Spinal cord (tissue), 9 donors: ENCODE measurements at regions not wholly inside any gene's neighbourhood (a gene's known extent, or its start where the extent isn't known, plus 50 kb on each side); places are given as distances from the start of the nearest gene placed in this dataset.
A peak's percentile ranks its signal among the peaks of the same experiment; 100 is the strongest.

Experiments
- DNase-seq, 6 donors: peaks; one replicate each; pipeline versions ENCODE4 v3.0.0 to v3.0.0-alpha.2; 2013 to 2015; ENCODE audit warnings: low spot score in 6 of 6, low read depth in 4 of 6
- H3K27ac ChIP-seq: one replicate; pipeline ENCODE4 v1.5.1; 2013; ENCODE audit warnings: low read depth, low read length, control low read depth
- H3K27me3 ChIP-seq: one replicate; pipeline ENCODE4 v1.6.1; 2013; ENCODE audit warnings: low read length; ENCODE audit not compliant: control insufficient read depth, insufficient read depth
- H3K36me3 ChIP-seq: one replicate; pipeline ENCODE4 v1.6.1; 2013; ENCODE audit warnings: low read length; ENCODE audit not compliant: control insufficient read depth, insufficient read depth
- H3K4me1 ChIP-seq: one replicate; pipeline ENCODE4 v1.6.1; 2013; ENCODE audit warnings: low read length; ENCODE audit not compliant: control insufficient read depth, insufficient read depth
- H3K4me3 ChIP-seq: one replicate; pipeline ENCODE4 v1.5.1; 2013; ENCODE audit warnings: low read depth, low read length, control low read depth
- H3K9me3 ChIP-seq: one replicate; pipeline ENCODE4 v1.6.1; 2013; ENCODE audit warnings: low read length; ENCODE audit not compliant: control insufficient read depth, insufficient read depth
- WGBS: methylation state at CpG from one replicate; pipeline ENCODE4 v1.1.5; 2013; ENCODE audit warnings: missing lambda C conversion rate; ENCODE audit not compliant: insufficient coverage; 5-methylcytosine and 5-hydroxymethylcytosine counted together
- donor health status: healthy.

DNA sequence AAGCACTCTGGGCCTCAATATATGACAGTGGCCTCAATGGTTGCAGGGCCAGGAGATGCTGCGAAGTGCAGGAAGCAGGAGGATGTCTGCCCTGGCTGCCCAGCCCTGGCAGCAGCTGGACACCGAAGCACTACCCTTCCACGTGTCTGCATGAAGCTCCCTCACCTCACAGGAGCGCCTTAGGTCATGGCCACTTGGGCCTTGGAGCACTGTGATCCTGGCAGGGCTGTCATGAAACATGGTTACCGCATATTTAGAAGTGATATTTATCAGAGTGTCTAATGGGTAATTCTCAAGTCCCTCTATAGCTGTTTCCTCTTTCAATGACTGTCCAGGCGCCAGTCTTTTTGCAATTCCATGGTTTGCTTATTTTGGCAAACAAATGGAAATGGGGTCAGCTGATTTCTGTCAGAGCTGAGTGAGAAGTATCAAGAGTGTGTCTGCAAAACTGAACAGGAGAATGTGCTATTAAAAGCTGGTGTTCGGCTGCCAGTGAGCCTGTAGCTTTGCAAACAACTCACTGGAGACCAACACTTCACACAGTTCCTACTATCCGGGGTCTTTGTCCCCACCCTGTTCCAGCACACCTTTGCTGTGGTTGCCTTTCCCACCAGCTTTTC, 285.9 kb downstream of the KIF4B start:
- no peaks in the 10 kb centered on the region for H3K9me3 ChIP-seq
- H3K36me3 ChIP-seq = no peaks in the 10 kb centered on the region
- peak in 2 of 6 donors; percentile 9 to 66 for DNase-seq
- H3K27ac ChIP-seq = no peak overlapping the region
- H3K27me3 ChIP-seq = no peaks in the 10 kb centered on the region
- H3K4me3 ChIP-seq = no peak overlapping the region
- 93% methylated on average over 5 of the region's 8 CpGs for WGBS
- peaks cover 4% of the 10 kb centered on the region for H3K4me1 ChIP-seq

DNA sequence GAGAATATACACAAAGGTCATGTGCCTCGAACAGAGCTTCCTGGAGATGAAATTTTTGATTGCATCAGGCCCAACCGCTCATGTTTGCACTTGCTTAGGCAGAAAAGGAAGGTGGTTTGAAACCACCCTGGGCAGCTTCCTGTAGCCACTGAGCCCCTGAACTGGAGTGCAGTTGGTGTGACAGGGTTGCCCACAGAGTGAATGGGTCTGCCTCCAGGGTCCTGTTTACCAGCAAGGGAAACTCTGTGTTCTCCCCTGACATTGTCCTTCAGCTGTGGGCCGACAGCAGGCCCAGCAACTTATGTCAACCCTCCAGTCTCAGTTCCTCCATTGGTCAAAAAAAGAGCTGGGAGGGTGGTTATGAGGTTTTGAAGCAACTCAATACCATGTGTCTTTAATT, 289.6 kb downstream of the KIF4B start:
- DNase-seq = no peak
- Histone ChIP-seq H3K36me3 (no peaks in the 10 kb centered on the region), H3K4me3 (no peak overlapping the region), H3K27ac (no peak overlapping the region), H3K9me3 (no peaks in the 10 kb centered on the region), H3K27me3 (no peaks in the 10 kb centered on the region), H3K4me1 (peaks cover 4% of the 10 kb centered on the region)
- 86% methylated on average over 2 of the region's 3 CpGs for WGBS

DNA sequence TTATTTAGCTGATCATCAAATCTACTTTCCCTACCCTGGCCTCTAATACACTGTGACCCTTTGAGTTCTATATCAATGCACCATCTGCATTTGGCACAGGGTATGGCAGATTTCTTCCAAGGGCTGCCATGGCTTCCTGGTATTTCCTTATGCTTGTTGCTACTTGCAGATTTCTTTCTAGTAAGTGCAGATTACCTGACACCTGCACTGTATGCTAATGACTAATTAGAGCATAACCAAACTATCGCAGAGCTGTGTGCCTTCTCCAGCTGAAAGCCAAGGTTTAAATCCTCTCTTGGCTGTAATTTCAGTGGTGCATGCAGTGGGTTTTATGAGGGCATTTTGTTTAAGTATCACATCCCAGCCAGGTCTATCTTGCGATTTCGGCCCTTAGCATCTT, 293.7 kb downstream of the KIF4B start:
- H3K4me1 ChIP-seq = no peaks in the 10 kb centered on the region
- H3K36me3 ChIP-seq = no peaks in the 10 kb centered on the region
- WGBS = 93% methylated on average over 2 of the region's 3 CpGs
- no peak overlapping the region for H3K4me3 ChIP-seq
- H3K27ac ChIP-seq = no peak overlapping the region
- DNase-seq = peak in 1 of 6 donors; percentile 69
- no peaks in the 10 kb centered on the region for H3K27me3 ChIP-seq
- no peaks in the 10 kb centered on the region for H3K9me3 ChIP-seq

DNA sequence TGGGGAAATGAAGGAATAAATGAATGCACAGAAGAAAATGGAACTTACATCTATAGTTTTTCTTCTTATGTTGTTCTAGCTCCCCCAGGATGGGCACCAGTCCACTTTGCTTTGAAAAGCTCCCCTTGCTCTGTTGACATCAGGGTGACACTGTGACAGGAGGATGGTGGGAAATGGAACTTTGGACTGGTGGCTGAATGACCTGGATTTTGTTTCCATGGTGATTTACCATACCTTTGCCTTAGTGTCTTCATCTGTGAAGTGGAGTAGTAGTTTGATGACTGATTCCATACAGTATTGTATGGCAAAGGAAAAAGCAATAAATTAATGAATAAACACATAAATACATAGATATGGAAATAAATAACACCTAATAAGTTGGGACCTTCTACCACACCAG, 294.7 kb downstream of the KIF4B start:
- Histone ChIP-seq H3K4me3 (no peak overlapping the region), H3K27ac (no peak overlapping the region), H3K4me1 (no peaks in the 10 kb centered on the region), H3K36me3 (no peaks in the 10 kb centered on the region), H3K27me3 (no peaks in the 10 kb centered on the region), H3K9me3 (no peaks in the 10 kb centered on the region)
- no peak for DNase-seq

DNA sequence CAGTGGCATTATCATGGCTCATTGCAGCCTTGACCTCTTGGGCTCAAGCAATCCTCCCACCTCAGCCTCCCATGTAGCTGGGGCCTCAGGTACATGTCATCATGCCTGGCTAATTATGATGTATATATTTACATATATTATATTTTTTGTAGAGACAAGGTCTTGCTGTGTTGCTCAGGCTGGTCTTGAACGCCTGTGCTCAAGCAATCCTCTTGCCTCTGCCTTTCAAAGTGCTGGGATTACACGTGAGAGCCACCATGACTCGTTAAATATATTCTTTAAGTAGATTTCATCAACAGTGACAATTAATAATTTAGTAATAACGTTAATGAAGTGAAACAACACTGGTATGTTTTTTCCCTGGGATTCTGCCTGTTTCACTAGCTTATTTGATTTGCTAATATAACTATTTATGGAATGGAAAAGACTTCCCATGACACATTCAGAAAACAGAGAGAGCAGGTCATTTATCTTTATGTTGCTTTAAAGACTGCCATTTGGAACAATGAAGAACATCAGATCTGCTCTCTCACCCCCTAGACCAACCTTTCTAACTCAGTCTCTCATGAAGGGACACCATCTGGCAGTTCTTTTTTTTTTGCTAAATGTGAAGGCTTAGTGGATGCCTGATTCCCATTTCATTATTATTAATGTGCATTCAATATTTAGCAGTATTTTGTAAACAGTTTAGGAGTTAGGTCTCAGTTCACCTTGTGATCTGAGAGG, 295.6 kb downstream of the KIF4B start:
- Histone ChIP-seq H3K4me3 (no peak overlapping the region), H3K4me1 (no peaks in the 10 kb centered on the region), H3K27ac (no peak overlapping the region), H3K9me3 (no peaks in the 10 kb centered on the region), H3K36me3 (no peaks in the 10 kb centered on the region), H3K27me3 (no peaks in the 10 kb centered on the region)
- no peak for DNase-seq
- WGBS = no CpG with 5 or more reads among the region's 4 CpGs

DNA sequence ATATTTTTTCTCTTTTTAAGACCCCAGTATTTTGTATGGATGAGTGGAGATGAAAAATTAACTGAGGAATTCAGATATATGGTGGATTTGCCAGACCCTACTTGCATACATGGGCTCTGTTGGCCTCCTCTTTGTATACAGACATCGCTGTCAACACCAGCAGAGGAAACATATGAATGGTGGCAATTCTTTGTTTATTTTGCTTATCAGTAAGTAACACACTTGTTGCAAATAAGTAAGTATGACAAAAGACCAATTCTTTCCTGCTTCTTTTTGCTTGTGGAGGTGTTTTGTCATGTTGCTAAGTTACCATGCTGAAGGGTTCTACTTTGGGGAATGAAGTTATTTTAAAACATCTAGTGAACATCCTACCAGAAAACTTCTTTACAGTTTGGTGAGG, 298.2 kb downstream of the KIF4B start:
- no peaks in the 10 kb centered on the region for H3K9me3 ChIP-seq
- no CpG with 5 or more reads among the region's 1 CpG for WGBS
- H3K4me3 ChIP-seq = no peak overlapping the region

DNA sequence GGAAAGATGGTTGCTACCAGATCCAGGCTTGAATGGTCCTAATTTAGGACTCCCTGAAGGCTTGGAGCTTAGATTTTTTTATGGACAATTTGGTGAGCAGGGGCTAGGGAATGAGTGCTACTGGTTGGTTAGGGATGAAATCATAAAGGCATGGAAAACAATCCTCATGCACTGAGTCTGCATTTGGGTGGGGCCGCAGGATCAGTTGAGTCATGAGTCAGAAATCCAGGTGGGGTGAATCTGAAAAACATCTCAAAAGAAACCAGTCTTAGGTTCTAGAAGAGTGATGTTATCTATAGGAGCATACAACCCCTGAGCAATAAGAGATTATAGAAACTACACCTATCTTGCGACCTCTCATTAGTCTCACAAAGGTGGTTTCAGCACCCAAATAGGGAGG, 300.0 kb downstream of the KIF4B start:
- Histone ChIP-seq H3K9me3 (no peaks in the 10 kb centered on the region), H3K4me3 (no peak overlapping the region), H3K36me3 (no peaks in the 10 kb centered on the region), H3K27me3 (no peaks in the 10 kb centered on the region), H3K27ac (no peak overlapping the region), H3K4me1 (no peaks in the 10 kb centered on the region)
- DNase-seq = no peak
- no CpG with 5 or more reads among the region's 2 CpGs for WGBS

More for the DNA sequence above, 298.2 kb downstream of the KIF4B start:
- Histone ChIP-seq H3K4me1 (no peaks in the 10 kb centered on the region), H3K36me3 (no peaks in the 10 kb centered on the region), H3K27ac (no peak overlapping the region), H3K27me3 (no peaks in the 10 kb centered on the region)
- DNase-seq = no peak

DNA sequence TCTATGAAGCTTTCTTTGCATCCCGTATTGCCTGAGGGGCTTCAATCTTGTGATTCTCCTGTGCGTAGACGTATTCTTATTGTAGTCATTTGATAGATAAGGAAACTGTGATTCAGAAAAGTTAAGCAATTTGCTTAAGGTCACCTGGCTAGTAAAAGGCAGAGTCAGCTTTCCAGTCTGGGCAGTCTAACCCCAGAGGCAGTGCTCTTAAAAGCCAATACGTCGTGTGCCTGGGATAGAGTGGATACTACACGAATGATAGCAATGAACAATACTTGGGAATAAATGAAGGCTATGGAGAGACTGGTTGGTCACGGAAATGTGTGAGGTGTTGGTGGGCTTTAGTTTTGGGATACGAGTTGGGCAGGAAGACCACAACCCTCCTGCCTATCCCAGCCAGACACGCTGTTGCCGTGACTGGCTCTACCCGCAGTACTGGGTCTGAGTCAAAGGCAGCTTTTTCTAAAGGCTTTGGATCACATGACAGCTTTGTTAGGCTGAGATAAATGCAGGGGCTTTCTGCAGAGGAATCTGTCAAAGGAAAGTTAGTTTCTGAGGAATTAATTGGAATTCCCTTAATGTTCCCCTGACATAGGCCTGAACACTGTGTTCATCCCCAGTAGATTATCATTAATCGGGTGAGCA, 302.6 kb downstream of the KIF4B start:
- DNase-seq = no peak
- 79% methylated on average over 7 of the region's 12 CpGs for WGBS
- Histone ChIP-seq H3K27ac (no peak overlapping the region), H3K27me3 (no peaks in the 10 kb centered on the region), H3K9me3 (no peaks in the 10 kb centered on the region), H3K4me1 (no peaks in the 10 kb centered on the region), H3K36me3 (no peaks in the 10 kb centered on the region), H3K4me3 (no peak overlapping the region)

DNA sequence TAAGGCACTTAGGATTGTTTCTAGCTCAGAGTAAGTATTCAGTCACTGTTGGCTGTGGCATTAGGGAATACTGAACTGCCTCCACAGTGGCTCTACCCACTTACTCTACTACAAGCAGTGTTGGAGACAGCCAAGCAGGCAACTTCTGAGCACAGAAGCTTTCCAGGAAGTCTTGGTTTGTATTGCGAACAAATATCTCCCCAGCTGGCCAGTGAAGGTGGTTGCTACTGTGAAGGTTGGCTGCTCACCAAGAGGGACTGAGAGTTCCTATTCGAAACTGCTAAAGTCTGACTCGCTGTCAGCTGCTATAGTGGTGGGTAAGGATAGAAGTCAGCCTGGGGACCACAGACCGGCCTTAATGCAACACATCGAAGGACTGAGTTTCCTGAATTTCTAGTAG, 319.1 kb downstream of the KIF4B start:
- Histone ChIP-seq H3K27me3 (no peaks in the 10 kb centered on the region), H3K36me3 (no peaks in the 10 kb centered on the region), H3K4me3 (no peak overlapping the region), H3K4me1 (no peaks in the 10 kb centered on the region), H3K27ac (no peak overlapping the region), H3K9me3 (no peaks in the 10 kb centered on the region)
- DNase-seq = peak in 1 of 6 donors; percentile 6
- 85% methylated on average over 5 of the region's 5 CpGs for WGBS

DNA sequence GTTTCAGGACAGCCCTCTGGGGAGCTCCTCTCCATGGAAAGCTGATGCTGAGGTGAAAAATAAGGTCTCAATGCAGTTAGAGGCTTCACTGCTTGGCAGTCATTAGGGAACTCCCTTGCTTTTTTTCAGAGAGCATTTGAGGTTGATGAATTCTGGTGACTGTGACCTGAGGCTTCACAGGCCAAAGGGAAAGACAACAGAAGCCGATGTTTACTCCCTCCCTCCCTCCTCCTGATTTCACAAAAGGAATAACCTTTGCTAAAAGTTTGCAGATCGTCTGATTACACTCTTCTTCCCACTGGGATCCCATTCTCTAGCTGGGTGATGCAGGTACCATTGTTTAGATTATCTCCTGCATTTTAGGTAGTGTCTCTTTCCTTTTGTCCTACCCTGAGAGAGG, 329.4 kb downstream of the KIF4B start:
- Histone ChIP-seq H3K36me3 (no peaks in the 10 kb centered on the region), H3K9me3 (no peaks in the 10 kb centered on the region), H3K4me3 (no peak overlapping the region), H3K4me1 (no peaks in the 10 kb centered on the region), H3K27me3 (no peaks in the 10 kb centered on the region), H3K27ac (no peak overlapping the region)
- no peak for DNase-seq
- WGBS = no CpG with 5 or more reads among the region's 2 CpGs
